ENCODE measurements at regions not wholly inside any gene's neighbourhood (a gene's known extent, or its start where the extent isn't known, plus 50 kb on each side); places are given as distances from the start of the nearest gene placed in this dataset.

DNA sequence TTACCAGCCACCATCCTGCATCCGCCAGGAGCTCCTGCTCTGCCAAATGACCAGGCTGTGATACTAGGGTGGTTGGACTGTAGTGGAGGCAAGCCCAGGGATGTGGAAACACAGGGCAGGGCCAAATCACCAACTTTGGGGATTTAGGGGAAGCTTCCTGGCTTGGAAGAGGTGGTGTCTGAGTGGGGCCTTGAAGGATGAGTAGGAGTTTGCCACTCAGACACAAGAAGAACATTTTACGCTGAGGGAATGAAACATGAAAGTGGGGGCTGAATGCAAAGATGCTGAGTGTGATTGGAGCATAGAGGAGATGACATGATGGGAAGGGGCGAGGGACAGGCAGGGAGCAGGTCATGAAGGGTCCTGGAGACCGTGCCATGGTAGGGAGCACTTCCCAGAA is 329.5 kb downstream of the RPS24 start:
- POLR2A ChIA-PET: no interaction called here
- TF ChIP-seq HDGF (IDR thresholded peaks at IDR 0.05; ENCODE audit: borderline replicate concordance): no peak
- no peak for TF ChIP-seq SP1 (IDR thresholded peaks at IDR 0.05)
- no peak for TF ChIP-seq LEF1 (IDR thresholded peaks at IDR 0.05; ENCODE audit: borderline replicate concordance)
- TF ChIP-seq FOXM1 (IDR thresholded peaks at IDR 0.05; ENCODE audit: borderline replicate concordance): no peak
- no peak for TF ChIP-seq TARDBP (IDR thresholded peaks at IDR 0.05)
- TF ChIP-seq, protein P1, sequence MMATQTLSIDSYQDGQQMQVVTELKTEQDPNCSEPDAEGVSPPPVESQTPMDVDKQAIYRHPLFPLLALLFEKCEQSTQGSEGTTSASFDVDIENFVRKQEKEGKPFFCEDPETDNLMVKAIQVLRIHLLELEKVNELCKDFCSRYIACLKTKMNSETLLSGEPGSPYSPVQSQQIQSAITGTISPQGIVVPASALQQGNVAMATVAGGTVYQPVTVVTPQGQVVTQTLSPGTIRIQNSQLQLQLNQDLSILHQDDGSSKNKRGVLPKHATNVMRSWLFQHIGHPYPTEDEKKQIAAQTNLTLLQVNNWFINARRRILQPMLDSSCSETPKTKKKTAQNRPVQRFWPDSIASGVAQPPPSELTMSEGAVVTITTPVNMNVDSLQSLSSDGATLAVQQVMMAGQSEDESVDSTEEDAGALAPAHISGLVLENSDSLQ (IDR thresholded peaks at IDR 0.05): no peak
- TF ChIP-seq L3MBTL2 (conservative IDR thresholded peaks at IDR 0.05): no peak
- TF ChIP-seq ZNF384 (IDR thresholded peaks at IDR 0.05): no peak

DNA sequence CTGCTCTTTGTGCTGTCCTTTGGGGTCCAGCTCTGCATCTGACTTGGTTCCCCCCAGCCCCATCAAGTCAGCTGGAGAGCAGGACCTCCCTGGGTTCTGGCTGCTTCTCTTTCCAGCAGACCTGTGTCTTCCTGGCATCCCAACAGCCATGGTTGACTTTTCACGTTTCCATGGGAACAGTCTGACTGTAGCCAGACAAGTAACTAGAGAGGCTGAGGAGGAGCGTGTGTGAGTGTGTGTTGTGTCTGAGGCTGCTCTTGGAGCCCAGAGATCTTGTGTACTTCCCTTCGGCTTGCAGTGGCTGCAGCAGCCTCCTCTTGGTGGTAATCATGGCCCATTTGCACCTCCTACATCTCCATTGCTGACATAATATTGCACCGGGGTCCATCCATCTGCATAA is 332.0 kb downstream of the RPS24 start:
- no peak for TF ChIP-seq TARDBP (IDR thresholded peaks at IDR 0.05)
- TF ChIP-seq NFRKB (IDR thresholded peaks at IDR 0.05): no peak
- no peak for TF ChIP-seq FOXA1 (IDR thresholded peaks at IDR 0.05)
- no peak for TF ChIP-seq SP1 (IDR thresholded peaks at IDR 0.05)
- TF ChIP-seq HDGF (IDR thresholded peaks at IDR 0.05; ENCODE audit: borderline replicate concordance): no peak
- TF ChIP-seq, protein P1 (IDR thresholded peaks at IDR 0.05): no peak
- ChIA-PET CTCF (no interaction called here), POLR2A (no interaction called here)
- no peak for DNase-seq (ENCODE audit: extremely low spot score)

More for the DNA sequence above, 329.5 kb downstream of the RPS24 start:
- DNase-seq (ENCODE audit: extremely low spot score): no peak
- CTCF ChIA-PET: no interaction called here

DNA sequence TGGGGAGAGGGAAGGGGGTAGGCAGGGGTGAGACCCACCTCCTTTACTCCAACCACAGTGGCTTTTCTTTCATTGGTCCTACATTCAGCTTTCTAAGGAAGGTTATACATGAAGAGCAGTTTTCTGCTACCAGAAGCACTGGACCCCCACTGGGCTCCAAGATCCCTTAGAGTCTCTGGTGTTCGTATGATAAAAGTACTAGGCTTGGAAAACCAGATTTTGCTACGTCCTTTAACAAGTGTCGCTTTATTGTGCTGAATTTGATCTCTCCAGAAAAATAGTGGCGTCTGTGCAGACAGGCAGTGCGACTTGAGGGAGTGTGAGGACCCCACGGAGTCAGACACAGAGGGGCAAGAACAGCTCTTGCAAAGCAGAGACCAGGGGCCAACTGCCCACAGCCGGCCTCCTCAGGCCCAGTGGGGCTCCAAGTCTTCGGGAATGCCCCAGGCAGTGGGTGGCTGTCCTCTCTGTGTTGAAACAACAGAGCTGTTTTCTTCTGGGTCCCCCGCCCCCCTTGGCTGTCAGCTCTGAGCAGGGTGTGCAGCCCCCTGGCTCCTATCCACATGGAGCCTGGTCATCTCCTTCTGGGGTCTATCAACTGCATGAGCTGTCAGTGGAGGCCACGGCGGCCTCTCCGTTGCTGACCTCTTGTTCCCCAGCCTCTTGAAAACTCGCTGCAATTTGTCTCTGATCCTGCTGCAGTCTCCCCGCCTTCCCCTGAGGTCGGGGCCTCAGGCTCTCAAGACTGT is 333.2 kb downstream of the RPS24 start:
- TF ChIP-seq CTBP1 (IDR thresholded peaks at IDR 0.05; ENCODE audit: borderline replicate concordance) (no peak), ARNT (IDR thresholded peaks at IDR 0.05) (no peak), FOXA1 (IDR thresholded peaks at IDR 0.05) (no peak), L3MBTL2 (conservative IDR thresholded peaks at IDR 0.05) (no peak)
- DNase-seq (ENCODE audit: extremely low spot score): no peak
- CTCF ChIA-PET: no interaction called here
- POLR2A ChIA-PET: no interaction called here

DNA sequence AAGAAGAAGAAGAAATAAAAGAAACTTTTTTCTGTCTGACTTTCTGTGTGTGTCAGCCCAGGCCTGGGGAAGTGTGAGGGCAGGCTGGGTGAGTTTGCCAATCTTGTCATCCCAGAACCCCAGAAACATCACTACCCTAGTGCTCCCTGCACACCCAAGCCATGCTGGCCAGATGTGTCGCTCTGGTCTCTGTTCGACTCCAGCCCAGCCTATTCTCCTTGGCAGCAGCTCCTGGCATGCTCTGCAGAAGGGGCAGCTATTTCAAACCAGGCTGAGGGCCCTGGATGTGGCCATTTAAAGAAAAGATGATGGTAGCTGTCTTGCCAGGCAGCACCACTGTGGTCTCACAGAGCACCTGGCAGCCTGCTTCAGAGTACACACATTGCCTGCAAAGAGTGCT is 334.1 kb downstream of the RPS24 start:
- POLR2A ChIA-PET: no interaction called here
- no peak for DNase-seq (ENCODE audit: extremely low spot score)
- CTCF ChIA-PET: no interaction called here

DNA sequence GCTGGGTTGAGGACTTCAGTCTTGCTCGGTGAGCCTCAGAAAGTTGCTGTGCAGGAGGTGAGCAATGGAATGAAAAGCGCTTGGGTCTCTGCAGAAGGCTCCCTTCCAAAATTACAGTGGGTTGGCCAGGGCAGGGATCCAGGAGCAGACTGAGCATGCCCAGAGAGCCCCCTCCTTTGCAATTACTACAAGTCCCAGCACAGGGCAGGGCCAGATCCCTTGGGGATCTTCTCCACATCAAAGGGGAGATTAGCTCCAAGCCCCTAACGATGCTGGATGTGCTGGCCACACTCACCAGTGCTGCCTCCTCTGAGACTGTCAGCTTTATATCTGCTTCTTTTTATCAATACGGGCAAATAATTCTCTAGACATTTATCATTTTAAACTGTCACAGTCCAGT is 337.5 kb downstream of the RPS24 start:
- ChIA-PET CTCF (interaction anchor here (0.7 kb wide), 1 partner anchor 200 kb away, joined by 3 read pairs; no protein-coding TSS in a partner anchor), POLR2A (interaction anchor here (1.4 kb wide), 1 partner anchor 36 kb away, joined by 3 read pairs; no protein-coding TSS in a partner anchor)
- TF ChIP-seq, protein P1 (IDR thresholded peaks at IDR 0.05): no peak
- TF ChIP-seq ARNT (IDR thresholded peaks at IDR 0.05) (no peak), BHLHE40 (IDR thresholded peaks at IDR 0.05; ENCODE audit: borderline replicate concordance) (no peak), HDGF (IDR thresholded peaks at IDR 0.05; ENCODE audit: borderline replicate concordance) (no peak), SP1 (IDR thresholded peaks at IDR 0.05) (no peak), SUZ12 (IDR thresholded peaks at IDR 0.05) (no peak), ELF4 (IDR thresholded peaks at IDR 0.05) (no peak), FOXK2 (IDR thresholded peaks at IDR 0.05) (no peak), FOXA1 (IDR thresholded peaks at IDR 0.05) (no peak), CTBP1 (IDR thresholded peaks at IDR 0.05; ENCODE audit: borderline replicate concordance) (no peak), FOXM1 (IDR thresholded peaks at IDR 0.05; ENCODE audit: borderline replicate concordance) (no peak), TARDBP (IDR thresholded peaks at IDR 0.05) (no peak), NFRKB (IDR thresholded peaks at IDR 0.05) (no peak)
- DNase-seq (ENCODE audit: extremely low spot score): peak; percentile 16

More for the DNA sequence above, 334.1 kb downstream of the RPS24 start:
- no peak for TF ChIP-seq TARDBP (IDR thresholded peaks at IDR 0.05)
- TF ChIP-seq, protein P1 (IDR thresholded peaks at IDR 0.05): no peak
- TF ChIP-seq HDGF (IDR thresholded peaks at IDR 0.05; ENCODE audit: borderline replicate concordance): no peak
- no peak for TF ChIP-seq FOXM1 (IDR thresholded peaks at IDR 0.05; ENCODE audit: borderline replicate concordance)
- no peak for TF ChIP-seq SUZ12 (IDR thresholded peaks at IDR 0.05)
- TF ChIP-seq ELF4 (IDR thresholded peaks at IDR 0.05): no peak
- no peak for TF ChIP-seq FOXK2 (IDR thresholded peaks at IDR 0.05)
- no peak for TF ChIP-seq FOXA1 (IDR thresholded peaks at IDR 0.05)
- no peak for TF ChIP-seq LEF1 (IDR thresholded peaks at IDR 0.05; ENCODE audit: borderline replicate concordance)
- TF ChIP-seq CTBP1 (IDR thresholded peaks at IDR 0.05; ENCODE audit: borderline replicate concordance): no peak
- no peak for TF ChIP-seq BHLHE40 (IDR thresholded peaks at IDR 0.05; ENCODE audit: borderline replicate concordance)
- no peak for TF ChIP-seq SP1 (IDR thresholded peaks at IDR 0.05)
- no peak for TF ChIP-seq NFRKB (IDR thresholded peaks at IDR 0.05)
- TF ChIP-seq ARNT (IDR thresholded peaks at IDR 0.05): no peak
- TF ChIP-seq ZNF384 (IDR thresholded peaks at IDR 0.05): no peak
- no peak for TF ChIP-seq L3MBTL2 (conservative IDR thresholded peaks at IDR 0.05)

DNA sequence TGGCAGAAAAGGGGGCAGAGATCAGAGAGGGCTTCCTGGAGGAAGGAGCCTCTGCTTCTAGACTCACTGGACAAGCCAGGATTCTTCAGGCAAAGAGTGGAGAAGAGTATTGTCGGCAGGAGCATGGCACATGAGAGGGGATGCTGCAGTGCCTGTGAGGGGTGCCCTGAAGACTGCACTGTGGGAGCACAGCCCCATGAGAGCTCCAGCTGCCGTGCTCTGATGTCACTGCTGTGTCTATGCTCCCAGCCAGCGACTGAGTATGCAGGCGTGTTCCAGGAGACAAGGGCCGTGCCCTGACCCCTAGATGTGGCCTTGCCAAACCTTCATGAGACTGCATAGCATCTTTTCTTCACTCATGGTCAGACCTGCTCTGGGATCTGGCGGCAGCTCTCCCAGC is 339.1 kb downstream of the RPS24 start:
- no peak for DNase-seq (ENCODE audit: extremely low spot score)
- ChIA-PET CTCF (no interaction called here), POLR2A (no interaction called here)
- TF ChIP-seq SP1 (IDR thresholded peaks at IDR 0.05): no peak
- TF ChIP-seq ZNF384 (IDR thresholded peaks at IDR 0.05): no peak
- no peak for TF ChIP-seq FOXK2 (IDR thresholded peaks at IDR 0.05)
- no peak for TF ChIP-seq NFRKB (IDR thresholded peaks at IDR 0.05)
- no peak for TF ChIP-seq TARDBP (IDR thresholded peaks at IDR 0.05)
- no peak for TF ChIP-seq FOXA1 (IDR thresholded peaks at IDR 0.05)
- TF ChIP-seq, protein P1 (IDR thresholded peaks at IDR 0.05): no peak
- no peak for TF ChIP-seq ELF4 (IDR thresholded peaks at IDR 0.05)
- TF ChIP-seq LEF1 (IDR thresholded peaks at IDR 0.05; ENCODE audit: borderline replicate concordance): no peak

Measured in HEK293T (cell line).